Hepatocyte (in vitro differentiated cells): ENCODE measurements at regions not wholly inside any gene's neighbourhood (a gene's known extent, or its start where the extent isn't known, plus 50 kb on each side); places are given as distances from the start of the nearest gene placed in this dataset.

Experiments
- EZH2 ChIP-seq: fragments of 200-600 bp; sonication (generic); IDR thresholded peaks from 2 replicates; pipeline ENCODE4 v1.6.1; 2016; ENCODE audit warnings: antibody characterized with exemption, mild to moderate bottlenecking, borderline replicate concordance
- EZH2phosphoT487 ChIP-seq: fragments of 200-600 bp; sonication (generic); IDR thresholded peaks from one replicate; pipeline ENCODE4 v1.6.1; 2018; ENCODE audit warnings: antibody characterized with exemption, mild to moderate bottlenecking, low read depth, moderate library complexity; ENCODE audit not compliant: unreplicated experiment, severe bottlenecking
- TF ChIP-seq, protein P1 (sequence below): fragments of 200-600 bp; sonication (generic); IDR thresholded peaks from 2 replicates; pipeline ENCODE4 v1.5.1; 2016; ENCODE audit warnings: antibody characterized with exemption, mild to moderate bottlenecking; ENCODE audit not compliant: poor library complexity

DNA sequence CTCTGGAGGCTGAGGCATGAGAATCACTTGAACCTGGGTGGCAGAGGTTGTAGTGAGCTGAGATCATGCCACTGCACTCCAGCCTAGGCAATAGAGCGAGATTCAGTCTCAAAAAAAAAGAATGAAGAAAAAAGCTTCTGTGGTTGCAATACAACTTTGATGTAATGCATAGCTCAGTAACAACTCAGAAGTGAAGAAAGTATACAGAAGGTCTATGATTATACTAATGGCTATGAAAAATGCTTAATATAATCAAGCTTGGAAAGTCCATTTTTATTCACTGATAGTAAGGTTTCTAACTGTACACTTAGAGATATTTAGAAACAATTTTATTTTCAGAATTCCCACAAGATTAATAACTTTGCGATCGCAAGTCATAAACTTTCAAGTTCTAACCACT lies 88.2 kb upstream of the FRMD6 start:
- TF ChIP-seq, protein P1, sequence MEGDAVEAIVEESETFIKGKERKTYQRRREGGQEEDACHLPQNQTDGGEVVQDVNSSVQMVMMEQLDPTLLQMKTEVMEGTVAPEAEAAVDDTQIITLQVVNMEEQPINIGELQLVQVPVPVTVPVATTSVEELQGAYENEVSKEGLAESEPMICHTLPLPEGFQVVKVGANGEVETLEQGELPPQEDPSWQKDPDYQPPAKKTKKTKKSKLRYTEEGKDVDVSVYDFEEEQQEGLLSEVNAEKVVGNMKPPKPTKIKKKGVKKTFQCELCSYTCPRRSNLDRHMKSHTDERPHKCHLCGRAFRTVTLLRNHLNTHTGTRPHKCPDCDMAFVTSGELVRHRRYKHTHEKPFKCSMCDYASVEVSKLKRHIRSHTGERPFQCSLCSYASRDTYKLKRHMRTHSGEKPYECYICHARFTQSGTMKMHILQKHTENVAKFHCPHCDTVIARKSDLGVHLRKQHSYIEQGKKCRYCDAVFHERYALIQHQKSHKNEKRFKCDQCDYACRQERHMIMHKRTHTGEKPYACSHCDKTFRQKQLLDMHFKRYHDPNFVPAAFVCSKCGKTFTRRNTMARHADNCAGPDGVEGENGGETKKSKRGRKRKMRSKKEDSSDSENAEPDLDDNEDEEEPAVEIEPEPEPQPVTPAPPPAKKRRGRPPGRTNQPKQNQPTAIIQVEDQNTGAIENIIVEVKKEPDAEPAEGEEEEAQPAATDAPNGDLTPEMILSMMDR = no peak
- TF ChIP-seq EZH2 = no peak
- no peak for TF ChIP-seq EZH2phosphoT487
